A673 (cell line): ENCODE measurements at regions not wholly inside any gene's neighbourhood (a gene's known extent, or its start where the extent isn't known, plus 50 kb on each side); places are given as distances from the start of the nearest gene placed in this dataset.

Source experiments
- CTCF ChIP-seq: fragments of 300-800, 200-600 bp; sonication (generic); conservative IDR thresholded peaks from 2 replicates; pipeline ENCODE4 v1.5.1; 2017; ENCODE audit warnings: low read depth, mild to moderate bottlenecking, antibody characterized with exemption, low read length, moderate library complexity, mixed read lengths
- EZH2 ChIP-seq: fragments of 200-600 bp; sonication (generic); IDR thresholded peaks from 2 replicates; pipeline ENCODE4 v1.6.1; 2017; ENCODE audit warnings: borderline replicate concordance, low read depth, mild to moderate bottlenecking, mixed read lengths, antibody characterized with exemption, low read length; ENCODE audit not compliant: poor library complexity, severe bottlenecking

- no peak for TF ChIP-seq CTCF
- no peak for TF ChIP-seq EZH2
Observed at GRCh38 chr5:111582993-111583601, 70.8 kb upstream of the STARD4 start.
